Stimulated activated CD4-positive, alpha-beta T cell treated with anti-CD3 and anti-CD28 coated beads, TNF-alpha, amount 100 ng/mL, for 24 hours (primary cell): ENCODE measurements at regions not wholly inside any gene's neighbourhood (a gene's known extent, or its start where the extent isn't known, plus 50 kb on each side); places are given as distances from the start of the nearest gene placed in this dataset.
"Not testable (repeated sequence)": the region's sequence is repeated elsewhere in the genome, so short reads cannot be mapped to it uniquely, and the experiment has no call there.

Source experiments
- DNase-seq, 3 experiments: peaks; one replicate each; pipeline ENCODE4 v3.0.0-alpha.2; 2020; ENCODE audit warnings: low read depth in 3 of 3

DNA sequence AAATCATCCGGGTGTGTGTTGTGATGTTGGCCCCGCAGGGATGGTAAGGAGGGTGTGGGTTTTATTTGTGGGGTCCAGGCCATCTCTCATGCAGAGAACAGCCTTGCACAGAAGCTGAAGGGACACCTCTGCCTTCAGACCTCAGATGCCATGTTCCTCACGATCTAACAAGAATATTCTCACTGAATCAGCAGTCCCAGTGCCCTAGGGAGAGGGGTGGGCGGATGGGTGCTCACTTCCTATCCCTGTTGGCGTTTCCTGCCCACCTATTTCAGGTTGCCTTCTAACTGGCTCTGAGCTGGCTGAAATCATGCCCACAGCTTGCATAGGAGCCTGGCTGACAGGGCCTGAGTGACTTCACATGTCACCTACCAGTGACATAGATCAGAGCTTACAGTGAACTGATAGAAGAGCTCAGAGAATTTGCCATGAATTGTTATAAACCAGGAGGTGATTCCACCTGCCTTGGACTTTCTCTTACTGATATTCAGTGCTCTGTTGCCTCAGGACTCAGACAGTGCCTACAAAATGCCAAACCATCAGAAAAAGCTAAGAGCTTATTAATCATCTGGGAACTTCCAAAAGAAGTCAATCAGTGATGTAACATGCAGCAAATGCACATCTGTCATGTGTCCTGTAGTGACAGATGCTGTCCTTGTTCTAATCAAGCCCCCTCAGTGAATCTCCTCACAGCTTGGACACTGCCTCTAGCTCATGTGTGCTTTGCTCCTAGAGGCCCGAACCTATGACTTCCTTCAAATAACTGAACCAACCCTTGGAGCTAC, 186.8 kb upstream of the ADRA1D start:
- no peak for DNase-seq

DNA sequence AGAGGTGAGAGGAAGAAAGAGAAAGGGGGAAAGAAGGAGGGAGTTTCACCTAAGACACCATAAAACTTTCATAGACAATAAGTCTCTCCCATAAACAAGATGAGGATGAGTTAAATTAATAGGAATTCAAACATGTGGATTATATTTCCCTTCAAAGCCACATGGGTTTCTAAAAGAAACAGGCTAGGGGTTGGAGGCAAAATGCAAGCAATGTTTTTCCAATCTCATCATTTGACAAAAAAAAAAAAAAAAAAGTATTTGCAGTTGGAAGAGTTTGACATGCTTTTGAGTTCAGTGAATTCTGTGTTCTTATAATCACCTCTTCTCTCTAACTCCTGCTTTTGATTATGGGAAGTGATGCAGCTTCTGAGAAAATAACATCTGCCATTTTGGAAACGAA, 186.1 kb upstream of the ADRA1D start:
- no peak for DNase-seq

DNA sequence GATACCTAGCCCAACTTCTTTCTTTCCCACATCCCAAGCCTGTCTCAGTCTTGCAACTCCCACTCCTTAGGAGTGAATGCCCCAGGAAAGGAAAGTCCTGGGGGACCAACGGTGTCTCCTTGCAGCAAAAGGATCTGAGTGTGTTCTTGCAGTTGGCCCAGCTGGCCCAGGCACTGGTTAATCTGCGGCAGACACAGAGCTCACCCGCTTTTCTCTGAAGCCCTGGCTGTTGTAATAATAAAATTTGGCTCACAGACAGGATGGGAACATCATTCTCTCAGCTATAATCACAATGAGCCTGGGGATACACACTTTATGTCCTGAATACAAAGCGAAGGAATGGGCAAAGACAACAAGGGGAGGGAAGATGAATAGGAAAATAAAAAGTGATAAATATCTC, 185.6 kb upstream of the ADRA1D start:
- DNase-seq, result no peak

DNA sequence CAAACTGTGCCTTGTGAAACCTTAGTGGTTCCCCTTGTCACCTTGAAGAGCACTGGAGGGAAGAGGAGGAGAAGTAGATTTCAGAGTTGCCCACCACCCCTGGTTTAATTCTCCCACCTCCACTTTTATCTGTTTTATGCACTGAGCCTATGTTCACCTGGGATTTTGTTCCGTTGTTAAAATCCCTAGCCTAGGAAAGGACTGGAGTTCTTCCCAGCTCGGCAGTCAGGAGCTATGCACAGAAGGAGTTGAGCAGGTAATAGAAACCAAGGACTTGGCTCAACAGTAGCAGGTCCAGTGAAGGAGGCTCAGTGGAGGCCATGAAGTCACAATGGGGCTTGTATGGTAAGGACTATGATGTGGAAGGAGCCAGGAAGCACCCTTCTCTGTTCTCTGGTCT, 182.4 kb upstream of the ADRA1D start:
- no peak for DNase-seq

DNA sequence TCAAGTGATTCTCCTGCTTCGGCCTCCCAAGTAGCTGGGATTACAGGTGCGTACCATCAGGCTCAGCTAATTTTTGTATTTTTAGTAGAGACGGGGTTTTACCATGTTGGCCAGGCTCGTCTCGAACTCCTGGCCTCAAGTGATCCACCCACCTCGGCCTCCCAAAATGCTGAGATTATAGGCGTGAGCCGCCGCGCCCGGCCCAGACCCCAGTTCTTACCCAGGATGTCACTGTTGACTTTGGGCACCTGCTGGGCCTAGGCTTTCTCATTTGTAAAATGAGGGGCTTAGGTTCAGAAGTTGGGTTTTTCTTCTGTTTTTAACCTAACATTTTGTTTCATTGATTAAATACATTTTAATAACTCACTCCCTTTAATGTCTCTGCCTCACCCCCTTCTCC, 181.7 kb upstream of the ADRA1D start:
- DNase-seq, result not testable (repeated sequence)

DNA sequence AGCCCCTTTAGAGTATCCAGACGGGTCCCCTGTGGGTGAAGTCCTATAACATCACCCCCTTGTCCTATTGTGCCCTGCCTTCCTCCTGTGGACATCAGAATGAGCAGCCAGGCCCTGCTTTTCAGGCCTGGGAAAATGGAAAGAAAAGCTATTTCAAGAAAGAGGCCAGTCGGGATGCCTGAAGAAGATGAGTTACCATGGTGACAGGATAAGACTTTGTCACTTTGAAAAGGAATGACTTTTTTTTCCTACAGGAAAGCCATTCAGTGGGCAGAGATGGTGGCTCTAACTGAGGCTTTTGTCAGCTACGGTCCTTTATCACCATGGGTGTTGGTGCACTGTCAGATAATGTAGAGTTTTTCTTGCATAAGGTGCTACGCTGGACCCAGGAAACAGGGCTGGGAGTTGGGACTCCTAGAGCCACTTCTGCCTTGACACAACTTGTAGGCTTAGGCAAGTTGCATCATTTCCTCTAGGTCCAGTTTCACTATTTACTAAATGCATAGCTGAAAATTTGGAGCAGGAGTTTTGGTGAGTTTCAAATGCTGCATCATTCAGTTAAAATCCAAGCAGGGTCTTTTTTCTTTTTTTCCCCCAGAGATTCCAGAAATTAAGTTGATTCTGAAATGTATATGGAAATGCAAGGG, 179.0 kb upstream of the ADRA1D start:
- no peak for DNase-seq

DNA sequence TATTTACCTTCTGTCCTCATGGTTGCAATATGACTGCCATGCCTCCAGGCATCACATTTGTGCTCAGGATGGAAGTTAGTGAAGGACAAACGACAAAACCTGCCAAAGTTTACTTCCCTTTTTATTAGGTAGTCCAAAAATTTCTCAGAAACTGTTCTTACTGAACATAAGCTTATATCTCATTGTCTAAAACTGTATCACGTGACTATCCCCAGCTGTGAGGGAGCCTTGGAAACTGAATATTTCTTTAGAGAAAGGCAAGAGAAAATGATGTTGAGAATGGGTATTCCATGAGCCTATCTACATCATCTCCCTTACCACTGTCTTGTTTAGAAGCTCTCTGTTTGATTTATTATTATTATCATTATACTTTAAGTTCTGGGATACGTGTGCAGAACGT, 169.1 kb upstream of the ADRA1D start:
- DNase-seq, result no peak

DNA sequence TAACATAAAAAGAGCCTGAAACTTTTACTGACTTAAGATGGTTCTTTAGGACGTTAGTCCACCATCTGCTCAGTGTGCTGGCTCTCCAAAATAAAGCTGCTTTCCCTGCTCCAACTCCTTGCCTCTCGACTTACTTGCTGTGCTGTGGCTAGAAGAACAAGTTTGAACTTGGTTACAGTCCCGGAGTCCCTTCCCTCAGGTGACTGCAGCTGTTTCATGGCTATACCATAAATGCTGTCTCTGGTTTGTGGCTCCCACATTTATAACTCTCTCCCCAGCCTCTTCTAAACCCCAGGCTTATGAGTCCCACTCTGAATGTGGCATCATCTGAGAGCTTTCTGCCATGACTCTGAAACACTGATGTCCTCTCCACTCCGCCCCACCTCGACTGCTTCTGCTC, 166.2 kb upstream of the ADRA1D start:
- DNase-seq, result no peak

DNA sequence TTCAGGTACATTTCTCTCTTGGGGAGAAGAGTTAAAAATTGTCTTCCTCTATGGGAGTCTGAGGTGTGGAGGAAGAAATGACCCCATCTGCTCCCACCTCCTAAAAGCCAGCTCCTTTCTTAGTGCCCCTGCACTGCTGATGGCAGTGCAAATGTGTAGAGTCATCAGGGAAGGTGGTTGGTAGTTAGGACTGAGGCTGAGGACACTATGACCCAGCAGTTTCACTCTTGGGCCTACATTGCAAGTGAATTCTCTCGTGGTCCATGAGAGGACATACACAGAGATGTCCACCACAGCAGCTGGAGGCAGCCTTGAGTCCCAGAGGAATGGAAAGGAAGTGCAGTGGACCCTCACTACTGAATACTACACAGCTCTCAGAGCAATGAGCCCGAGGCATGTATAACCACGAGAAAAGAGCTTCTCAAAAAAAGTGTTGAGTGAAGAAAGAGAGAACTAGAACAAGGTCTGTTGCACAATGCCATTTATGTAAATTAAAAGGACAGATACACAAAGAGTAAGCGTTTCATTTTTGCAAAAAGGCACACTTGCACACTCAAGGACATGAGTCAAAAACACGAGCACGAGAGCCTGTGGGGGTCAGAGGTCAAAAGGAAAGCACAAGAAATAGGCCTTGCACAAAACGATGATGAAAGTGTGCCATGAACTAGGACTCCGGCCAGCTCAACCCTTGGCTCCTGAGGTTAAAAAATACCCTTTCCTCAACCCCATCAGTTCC, 164.4 kb upstream of the ADRA1D start:
- no peak for DNase-seq

DNA sequence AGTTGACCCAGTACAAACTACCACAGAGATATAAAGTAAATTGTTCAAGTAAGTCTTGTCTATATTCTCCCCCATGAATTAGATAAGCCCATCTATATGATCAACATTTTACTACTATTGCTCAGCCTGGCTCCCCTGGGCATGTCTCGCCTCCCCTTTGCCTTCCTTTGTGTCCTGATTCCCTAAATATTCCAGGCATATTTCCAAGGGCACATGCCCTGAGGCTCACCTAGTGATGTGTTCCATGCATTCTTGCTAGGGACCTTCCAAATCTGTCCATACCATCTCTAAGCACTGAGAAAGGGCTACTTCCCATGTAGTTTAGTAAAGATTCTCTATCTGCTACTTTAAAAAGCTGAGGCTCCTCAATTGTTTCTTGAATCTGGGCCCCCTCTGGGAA, 163.1 kb upstream of the ADRA1D start:
- no peak for DNase-seq

DNA sequence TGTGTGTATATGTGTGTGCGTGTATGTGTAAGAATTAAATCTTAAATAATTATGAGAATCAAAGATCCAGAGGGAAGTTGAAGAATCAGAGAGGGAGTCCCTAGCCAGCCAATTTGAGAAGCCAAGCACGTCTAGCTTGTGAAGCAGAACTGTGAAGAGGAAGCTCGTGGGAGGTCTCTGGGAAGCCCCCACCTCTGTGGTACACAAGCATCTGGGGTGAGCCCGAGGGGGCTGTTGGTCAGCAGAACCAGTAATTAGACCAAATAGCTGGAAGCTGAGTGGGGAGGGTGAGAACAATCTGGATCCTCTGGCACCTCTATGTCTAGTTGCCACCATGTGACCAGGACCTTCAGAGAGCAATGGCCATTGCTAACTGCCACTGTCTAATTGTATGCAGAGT, 162.7 kb upstream of the ADRA1D start:
- no peak for DNase-seq

DNA sequence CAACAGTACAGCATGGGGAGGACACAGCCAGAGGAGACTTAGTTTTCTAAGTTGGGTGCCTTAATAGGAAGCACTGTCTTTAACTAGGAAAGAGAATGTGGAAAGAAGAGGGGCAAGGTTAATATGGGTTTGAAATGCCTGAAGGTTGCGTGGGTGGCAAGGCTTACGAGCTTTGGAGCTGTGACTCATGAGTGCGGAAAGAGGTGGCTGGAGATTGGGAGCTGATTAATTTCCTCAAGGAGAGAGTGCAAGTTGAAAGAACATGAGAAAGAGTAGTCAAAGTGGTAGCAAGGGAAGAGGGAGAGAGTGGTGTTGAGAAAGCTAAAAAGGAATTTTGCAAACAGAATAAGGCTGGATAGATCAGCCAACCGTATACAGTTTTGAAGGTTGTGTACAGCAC, 157.5 kb upstream of the ADRA1D start:
- DNase-seq, result no peak

DNA sequence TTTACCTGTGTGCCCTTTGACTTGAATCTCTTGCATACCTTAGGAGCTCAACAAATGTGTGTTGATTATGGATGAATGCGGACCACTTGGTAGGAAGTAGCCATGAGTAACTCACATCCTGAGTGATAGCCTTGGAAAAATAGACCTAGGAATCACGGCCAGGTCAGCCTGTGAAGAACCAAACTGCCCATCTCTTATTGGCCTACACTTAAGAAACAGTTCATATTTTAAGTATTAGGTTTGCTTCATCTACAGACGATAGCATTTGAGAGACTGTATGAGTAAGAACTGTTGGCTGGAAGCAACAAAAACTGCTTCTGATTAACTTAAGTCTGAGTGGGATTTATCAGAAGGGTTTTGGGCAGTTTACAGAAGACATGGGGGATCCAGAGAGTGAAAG, 152.5 kb upstream of the ADRA1D start:
- no peak for DNase-seq

DNA sequence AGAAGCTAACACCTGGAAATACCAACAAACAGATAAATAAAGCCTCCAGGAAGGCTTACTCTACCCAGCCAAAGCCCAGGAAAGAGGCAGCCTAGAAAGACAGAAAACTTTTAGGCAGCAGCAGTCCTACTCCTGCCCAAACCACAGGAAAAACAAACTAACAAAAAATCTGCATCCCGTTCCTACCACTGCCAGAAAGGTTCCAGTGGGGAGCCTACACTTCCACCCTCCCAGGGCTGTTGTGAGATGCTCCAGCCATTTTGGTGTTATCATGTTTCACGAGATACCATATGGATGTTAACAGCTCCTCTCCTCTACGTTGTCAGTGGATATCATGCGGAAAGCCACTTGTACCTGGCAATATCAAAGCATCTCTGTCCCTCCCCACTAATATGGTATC, 135.9 kb upstream of the ADRA1D start:
- no peak for DNase-seq

DNA sequence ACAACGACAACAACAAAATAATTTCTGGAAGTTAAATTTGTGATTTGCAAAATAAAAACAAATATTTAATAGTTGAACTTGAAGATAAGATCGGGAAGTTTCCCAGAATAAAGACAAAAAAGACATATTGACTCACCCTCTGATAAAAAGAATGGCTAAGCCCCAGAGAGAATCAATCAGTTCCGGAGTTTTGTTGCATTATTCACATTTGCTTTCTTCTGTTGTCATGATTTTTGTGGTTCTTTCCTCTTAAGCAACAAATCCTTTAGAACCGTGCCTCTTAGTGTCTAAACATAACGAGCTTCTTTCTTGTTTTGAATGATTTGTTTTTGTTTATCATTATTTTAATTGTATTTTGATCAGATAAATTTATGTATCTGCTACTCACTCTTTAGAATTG, 134.9 kb upstream of the ADRA1D start:
- no peak for DNase-seq

DNA sequence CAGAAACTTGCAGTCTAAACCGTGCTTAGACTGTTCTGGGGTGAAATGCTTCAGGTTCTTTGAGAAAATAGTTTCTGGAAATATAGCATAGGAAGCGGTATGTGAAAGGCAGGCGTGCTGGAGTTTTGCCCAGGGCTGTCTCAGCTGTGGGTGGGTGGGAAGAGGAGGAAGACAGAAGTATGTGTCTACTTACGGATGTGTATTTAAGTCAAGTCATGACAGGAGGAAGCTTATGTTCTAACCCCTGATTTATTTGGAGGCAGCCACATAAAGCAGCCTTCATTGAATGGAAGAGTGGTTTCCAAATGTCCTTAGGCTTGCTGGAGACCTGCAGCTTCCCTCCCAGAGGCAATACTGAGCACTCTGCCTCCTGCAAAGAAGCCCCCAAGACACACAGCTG, 126.8 kb upstream of the ADRA1D start:
- no peak for DNase-seq

DNA sequence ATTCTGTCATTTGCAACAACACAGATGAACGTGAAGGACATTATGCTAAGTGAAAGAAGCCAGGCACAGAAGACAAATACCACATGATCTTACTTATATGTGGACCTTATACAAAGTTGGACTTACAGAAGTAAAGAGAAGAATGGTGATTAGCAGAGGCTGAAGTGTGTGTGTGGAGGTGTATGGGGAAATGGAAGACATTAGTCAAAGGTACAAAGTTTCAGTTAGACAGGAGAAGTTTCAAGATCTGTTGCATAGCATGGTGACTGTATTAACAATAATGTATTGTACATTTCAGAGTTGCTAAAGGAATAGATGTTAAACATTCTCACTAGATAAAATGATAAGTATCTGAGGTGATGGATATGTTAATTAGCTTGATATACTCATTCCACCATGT, 124.4 kb upstream of the ADRA1D start:
- DNase-seq, result no peak

DNA sequence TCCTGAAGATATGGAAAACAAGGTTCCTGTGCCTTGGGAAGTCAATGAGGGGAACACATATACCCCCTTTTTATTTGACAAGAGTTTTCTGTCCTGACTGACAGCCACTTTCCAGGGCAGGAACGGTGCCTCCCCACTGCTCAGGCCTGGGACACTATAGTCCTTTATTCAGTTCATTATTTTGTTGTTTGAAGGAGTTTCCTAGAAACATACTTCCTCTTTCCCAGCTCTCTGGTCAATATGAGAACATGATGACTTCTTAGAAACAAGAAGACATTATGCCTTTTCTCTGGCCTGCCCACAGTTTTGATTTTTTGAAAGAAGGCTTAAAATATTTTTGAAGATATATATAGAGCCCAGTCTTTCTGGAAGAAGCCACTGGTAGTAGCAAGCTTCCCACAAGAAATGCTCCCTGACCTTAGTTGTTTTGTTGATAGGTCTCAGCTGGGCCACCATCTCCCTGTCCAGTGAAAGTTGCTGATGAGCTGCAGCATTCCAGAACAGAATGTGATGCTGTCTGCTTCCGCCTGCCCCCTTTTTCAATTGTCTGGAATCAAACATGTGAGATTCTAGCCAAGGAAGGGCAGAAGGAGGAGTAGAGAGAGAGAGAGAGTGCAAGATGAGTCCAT, 122.7 kb upstream of the ADRA1D start:
- DNase-seq, result no peak

DNA sequence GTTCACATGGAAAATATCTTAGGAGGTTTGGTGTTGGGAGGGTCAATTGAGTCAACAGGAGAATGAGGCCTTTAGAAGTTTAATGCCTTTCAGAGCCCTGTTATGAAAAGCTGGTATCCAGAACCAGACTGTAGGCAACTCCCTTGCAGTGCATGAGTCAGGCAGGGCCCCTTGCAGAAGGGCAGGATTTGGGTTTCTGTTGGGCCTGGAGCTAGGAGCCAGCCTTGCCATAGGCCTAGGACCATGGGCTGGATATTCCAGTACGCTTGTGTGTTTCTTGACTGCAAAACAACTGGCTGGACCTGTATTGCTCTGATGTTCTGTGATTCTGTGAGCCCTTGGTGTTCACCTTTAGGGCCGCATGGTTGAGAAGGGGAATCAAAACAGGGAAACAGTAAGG, 121.8 kb upstream of the ADRA1D start:
- DNase-seq, result no peak

DNA sequence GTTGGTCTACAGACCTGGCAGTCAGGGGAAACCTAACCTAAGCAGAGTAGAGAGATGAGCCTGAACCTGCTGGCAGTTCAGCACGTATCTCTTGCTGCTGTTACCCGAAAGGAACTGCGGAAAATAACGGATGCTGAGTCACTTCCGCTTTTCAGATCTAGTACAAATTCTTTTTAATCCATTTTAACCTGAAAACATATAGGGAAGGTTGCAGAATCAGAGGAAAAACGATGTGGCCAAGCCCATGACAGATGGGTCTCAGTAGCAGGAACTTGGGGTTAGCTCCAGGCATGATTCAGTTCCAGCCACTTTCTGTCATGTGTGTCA, 120.7 kb upstream of the ADRA1D start:
- peak; percentile 5 to 19 (median 11) for DNase-seq

DNA sequence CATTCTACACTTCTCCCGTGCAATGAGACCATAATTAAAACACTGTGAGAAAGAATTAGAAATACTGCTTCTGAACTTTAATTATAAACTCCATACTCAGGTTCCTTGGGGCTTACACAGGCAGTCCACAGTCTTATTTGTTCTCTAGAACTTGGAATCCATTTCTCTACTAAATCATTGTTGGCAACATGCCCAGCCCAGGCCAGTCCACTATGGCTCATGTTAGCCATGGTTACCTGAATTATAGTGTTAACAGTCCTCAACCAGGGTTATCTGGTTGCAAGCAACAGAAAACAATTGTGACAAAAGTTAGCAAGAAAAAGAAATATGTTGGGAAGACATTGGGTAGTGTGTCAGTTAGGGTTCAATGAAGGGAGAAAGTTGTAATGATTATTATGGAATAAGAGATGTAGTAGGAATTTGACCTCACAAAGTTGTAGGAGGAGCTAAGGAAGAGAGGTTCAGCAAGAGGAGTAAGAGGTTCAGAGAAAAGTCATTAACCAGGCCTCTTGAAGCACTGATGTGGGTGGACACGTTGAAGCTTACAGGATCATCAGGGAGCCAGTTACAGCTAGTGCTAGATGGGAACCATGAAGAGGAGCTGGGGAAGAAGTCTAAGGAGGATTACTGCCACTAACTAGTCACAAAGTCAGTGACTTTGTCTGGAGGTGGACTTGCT, 120.2 kb upstream of the ADRA1D start:
- no peak for DNase-seq

DNA sequence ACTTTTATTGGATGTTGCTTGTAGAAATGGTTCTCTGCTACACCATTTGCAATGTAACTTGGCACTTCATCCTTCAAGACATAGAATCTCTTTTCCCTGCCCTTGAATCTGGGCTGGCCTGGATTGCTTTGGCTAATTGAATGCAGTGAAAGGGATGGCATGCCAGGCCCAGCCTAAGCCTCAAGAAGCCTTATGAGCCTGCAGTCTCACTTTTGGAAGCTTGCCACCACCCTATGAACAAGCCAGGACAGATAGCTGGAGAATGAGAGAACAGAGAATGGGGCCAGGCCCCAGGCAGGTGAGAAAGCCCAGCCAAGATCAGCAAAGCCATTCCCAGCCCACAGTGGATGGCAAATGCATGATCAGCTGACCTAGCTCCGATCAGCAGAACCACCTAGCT, 117.0 kb upstream of the ADRA1D start:
- no peak for DNase-seq
